HG03442 (cell line): ENCODE measurements at regions not wholly inside any gene's neighbourhood (a gene's known extent, or its start where the extent isn't known, plus 50 kb on each side); places are given as distances from the start of the nearest gene placed in this dataset.

Experiments
- ATAC-seq: cut with Tn5 transposase; IDR thresholded peaks from one replicate; pipeline ENCODE4 v1.9.1; 2021; ENCODE audit warnings: mild to moderate bottlenecking, moderate library complexity; ENCODE audit not compliant: unreplicated experiment

- no peak for ATAC-seq
Measured at GRCh38 chr10:125460326-125460725, 222.6 kb downstream of the TEX36 start.

GRCh38 chr10:125457406-125457805, 225.6 kb downstream of the TEX36 start:
- no peak for ATAC-seq

- no peak for ATAC-seq
Measured at GRCh38 chr10:125455855-125456254, 227.1 kb downstream of the TEX36 start.

- ATAC-seq: no peak
Measured at GRCh38 chr10:125455431-125455830, 227.5 kb downstream of the TEX36 start.

GRCh38 chr10:125451319-125451718, 231.6 kb downstream of the TEX36 start:
- ATAC-seq: no peak

GRCh38 chr10:125450218-125450617, 232.7 kb downstream of the TEX36 start:
- no peak for ATAC-seq

GRCh38 chr10:125449571-125449970, 233.4 kb downstream of the TEX36 start:
- ATAC-seq: no peak

GRCh38 chr10:125448596-125448995, 234.4 kb downstream of the TEX36 start:
- no peak for ATAC-seq

GRCh38 chr10:125444790-125445189, 238.2 kb downstream of the TEX36 start:
- ATAC-seq: no peak

- no peak for ATAC-seq
Measured at GRCh38 chr10:125442856-125443540, 240.0 kb downstream of the TEX36 start.

- no peak for ATAC-seq
Measured at GRCh38 chr10:125441151-125441550, 241.8 kb downstream of the TEX36 start.

- ATAC-seq: no peak
Measured at GRCh38 chr10:125431149-125431548, 251.8 kb downstream of the TEX36 start.

- ATAC-seq: no peak
Measured at GRCh38 chr10:125428054-125428453, 254.9 kb downstream of the TEX36 start.

- ATAC-seq: no peak
Measured at GRCh38 chr10:125424191-125424847, 258.6 kb downstream of the TEX36 start.

- ATAC-seq: no peak
Measured at GRCh38 chr10:125423569-125423968, 259.4 kb downstream of the TEX36 start.

- ATAC-seq: no peak
Measured at GRCh38 chr10:125419831-125420230, 259.5 kb upstream of the CTBP2 start.

GRCh38 chr10:125419146-125419545, 258.8 kb upstream of the CTBP2 start:
- no peak for ATAC-seq

GRCh38 chr10:125417605-125418004, 257.2 kb upstream of the CTBP2 start:
- ATAC-seq: no peak

GRCh38 chr10:125415964-125416363, 255.6 kb upstream of the CTBP2 start:
- ATAC-seq: no peak

GRCh38 chr10:125415006-125415633, 254.8 kb upstream of the CTBP2 start:
- no peak for ATAC-seq

- ATAC-seq: no peak
Measured at GRCh38 chr10:125411724-125412123, 251.4 kb upstream of the CTBP2 start.

GRCh38 chr10:125409756-125410155, 249.4 kb upstream of the CTBP2 start:
- ATAC-seq: no peak
